ENCODE measurements at regions not wholly inside any gene's neighbourhood (a gene's known extent, or its start where the extent isn't known, plus 50 kb on each side); places are given as distances from the start of the nearest gene placed in this dataset.
"Not testable (repeated sequence)": the region's sequence is repeated elsewhere in the genome, so short reads cannot be mapped to it uniquely, and the experiment has no call there.

DNA sequence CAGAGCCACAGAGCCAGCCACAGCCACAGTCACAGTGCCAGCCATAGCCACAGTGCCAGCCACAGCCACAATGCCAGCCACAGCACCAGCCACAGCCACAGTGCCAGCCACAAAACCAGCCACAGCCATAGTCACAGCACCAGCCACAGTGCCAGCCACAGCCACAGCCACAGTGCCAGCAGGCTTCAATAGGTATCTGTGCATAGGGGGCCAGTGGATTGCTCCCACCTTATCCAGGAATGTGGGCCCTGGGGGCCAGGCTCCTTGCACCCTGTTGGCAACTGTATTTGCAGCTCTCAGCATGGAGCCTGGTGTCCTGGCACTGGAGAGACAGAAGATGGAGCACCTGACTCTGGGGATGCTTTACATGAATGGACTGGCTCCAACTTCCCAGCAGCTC, 111.7 kb upstream of the IRX2 start:
- H4K20me1 ChIP-seq (ENCODE audit: insufficient read depth, low read length, poor library complexity, severe bottlenecking), result no peaks in the 10 kb centered on the region
- no peak overlapping the region for H3K9ac ChIP-seq (ENCODE audit: low read depth, low read length, poor library complexity, severe bottlenecking)
- H3K27me3 ChIP-seq (ENCODE audit: insufficient read depth, low read length, poor library complexity, severe bottlenecking), result no peaks in the 10 kb centered on the region
- H3K79me2 ChIP-seq (ENCODE audit: insufficient read depth, low read length), result no peaks in the 10 kb centered on the region
- no peaks in the 10 kb centered on the region for H3F3A ChIP-seq (ENCODE audit: low read depth)
- H3K4me2 ChIP-seq (ENCODE audit: low read depth, low read length, poor library complexity, severe bottlenecking), result no peak overlapping the region
- peaks cover 4% of the 10 kb centered on the region; the same call in 1 of the 2 replicates for H3K9me3 ChIP-seq (ENCODE audit: insufficient read depth, low read depth, low read length)
- no peaks in the 10 kb centered on the region for H3K4me1 ChIP-seq (ENCODE audit: insufficient read depth, low read length, poor library complexity, severe bottlenecking)
- H2AFZ ChIP-seq (ENCODE audit: low read length), result no peak overlapping the region
- no peak for TF ChIP-seq EZH2phosphoT487 (IDR thresholded peaks at IDR 0.05; ENCODE audit: borderline replicate concordance)
- TF ChIP-seq, protein P1, sequence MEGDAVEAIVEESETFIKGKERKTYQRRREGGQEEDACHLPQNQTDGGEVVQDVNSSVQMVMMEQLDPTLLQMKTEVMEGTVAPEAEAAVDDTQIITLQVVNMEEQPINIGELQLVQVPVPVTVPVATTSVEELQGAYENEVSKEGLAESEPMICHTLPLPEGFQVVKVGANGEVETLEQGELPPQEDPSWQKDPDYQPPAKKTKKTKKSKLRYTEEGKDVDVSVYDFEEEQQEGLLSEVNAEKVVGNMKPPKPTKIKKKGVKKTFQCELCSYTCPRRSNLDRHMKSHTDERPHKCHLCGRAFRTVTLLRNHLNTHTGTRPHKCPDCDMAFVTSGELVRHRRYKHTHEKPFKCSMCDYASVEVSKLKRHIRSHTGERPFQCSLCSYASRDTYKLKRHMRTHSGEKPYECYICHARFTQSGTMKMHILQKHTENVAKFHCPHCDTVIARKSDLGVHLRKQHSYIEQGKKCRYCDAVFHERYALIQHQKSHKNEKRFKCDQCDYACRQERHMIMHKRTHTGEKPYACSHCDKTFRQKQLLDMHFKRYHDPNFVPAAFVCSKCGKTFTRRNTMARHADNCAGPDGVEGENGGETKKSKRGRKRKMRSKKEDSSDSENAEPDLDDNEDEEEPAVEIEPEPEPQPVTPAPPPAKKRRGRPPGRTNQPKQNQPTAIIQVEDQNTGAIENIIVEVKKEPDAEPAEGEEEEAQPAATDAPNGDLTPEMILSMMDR (conservative IDR thresholded peaks at IDR 0.05; ENCODE audit: low read length), result no peak
- no peak overlapping the region for H3K4me3 ChIP-seq (ENCODE audit: low read length, poor library complexity, severe bottlenecking)
- no peaks in the 10 kb centered on the region for H3K9me2 ChIP-seq (replicated peaks; ENCODE audit: low read depth, low read length)
- no peaks in the 10 kb centered on the region for H3K36me3 ChIP-seq (ENCODE audit: insufficient read depth, low read length)

DNA sequence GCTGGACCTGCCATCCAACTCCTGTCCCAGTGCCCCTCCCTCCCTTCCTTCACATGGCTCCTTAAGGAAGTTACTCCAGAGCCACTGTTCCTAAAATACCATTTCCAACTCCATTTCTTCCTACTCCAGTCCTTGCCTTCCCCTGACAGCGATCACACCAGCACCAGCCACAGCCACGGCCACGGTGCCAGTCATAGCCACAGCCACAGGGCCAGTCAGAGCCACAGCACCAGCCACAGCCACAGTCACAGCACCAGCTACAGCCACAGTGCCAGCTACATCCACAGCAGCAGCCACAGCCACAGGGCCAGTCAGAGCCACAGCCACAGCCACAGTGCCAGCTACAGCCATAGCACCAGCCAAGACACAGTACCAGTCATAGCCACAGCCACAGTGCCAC, 110.7 kb upstream of the IRX2 start:
- H3K4me3 ChIP-seq (ENCODE audit: low read length, poor library complexity, severe bottlenecking); H3K9me3 ChIP-seq (ENCODE audit: insufficient read depth, low read depth, low read length); H4K20me1 ChIP-seq (ENCODE audit: insufficient read depth, low read length, poor library complexity, severe bottlenecking); H3K4me1 ChIP-seq (ENCODE audit: insufficient read depth, low read length, poor library complexity, severe bottlenecking); H3K4me2 ChIP-seq (ENCODE audit: low read depth, low read length, poor library complexity, severe bottlenecking); H3K79me2 ChIP-seq (ENCODE audit: insufficient read depth, low read length); H3K36me3 ChIP-seq (ENCODE audit: insufficient read depth, low read length); H3K9me2 ChIP-seq (replicated peaks; ENCODE audit: low read depth, low read length); H2AFZ ChIP-seq (ENCODE audit: low read length); H3K27me3 ChIP-seq (ENCODE audit: insufficient read depth, low read length, poor library complexity, severe bottlenecking); H3K9ac ChIP-seq (ENCODE audit: low read depth, low read length, poor library complexity, severe bottlenecking); H3F3A ChIP-seq (ENCODE audit: low read depth): not testable (repeated sequence)

DNA sequence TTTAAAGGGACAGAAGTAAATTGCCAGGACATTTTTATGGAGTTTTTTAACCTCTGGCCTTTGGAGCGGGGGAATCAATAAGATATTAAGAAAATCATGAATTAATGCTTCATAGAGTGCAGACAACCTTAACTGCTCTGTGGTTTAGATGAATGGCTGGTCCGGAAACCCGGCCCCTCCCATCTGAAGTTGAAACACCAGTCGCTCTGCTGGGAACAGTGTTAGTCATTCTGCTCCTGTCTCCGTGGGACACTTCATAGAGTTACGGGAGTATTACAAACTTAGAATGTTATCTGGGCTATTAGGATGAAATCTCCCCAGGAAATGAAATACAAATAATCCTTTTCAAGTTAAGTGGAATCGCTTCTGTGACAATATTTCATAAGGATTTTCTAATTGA, 110.1 kb upstream of the IRX2 start:
- H4K20me1 ChIP-seq (ENCODE audit: insufficient read depth, low read length, poor library complexity, severe bottlenecking), result no peaks in the 10 kb centered on the region
- H2AFZ ChIP-seq (ENCODE audit: low read length), result no peak overlapping the region
- H3K27me3 ChIP-seq (ENCODE audit: insufficient read depth, low read length, poor library complexity, severe bottlenecking), result no peaks in the 10 kb centered on the region
- TF ChIP-seq EZH2phosphoT487 (IDR thresholded peaks at IDR 0.05; ENCODE audit: borderline replicate concordance), result no peak
- TF ChIP-seq, protein P1 (conservative IDR thresholded peaks at IDR 0.05; ENCODE audit: low read length), result no peak
- no peak overlapping the region for H3K4me2 ChIP-seq (ENCODE audit: low read depth, low read length, poor library complexity, severe bottlenecking)
- H3K79me2 ChIP-seq (ENCODE audit: insufficient read depth, low read length), result no peaks in the 10 kb centered on the region
- peaks cover 4% of the 10 kb centered on the region; the same call in 1 of the 2 replicates for H3K9me3 ChIP-seq (ENCODE audit: insufficient read depth, low read depth, low read length)
- no peaks in the 10 kb centered on the region for H3F3A ChIP-seq (ENCODE audit: low read depth)
- H3K9me2 ChIP-seq (replicated peaks; ENCODE audit: low read depth, low read length), result no peaks in the 10 kb centered on the region
- no peak overlapping the region for H3K4me3 ChIP-seq (ENCODE audit: low read length, poor library complexity, severe bottlenecking)
- H3K9ac ChIP-seq (ENCODE audit: low read depth, low read length, poor library complexity, severe bottlenecking), result no peak overlapping the region
- no peaks in the 10 kb centered on the region for H3K4me1 ChIP-seq (ENCODE audit: insufficient read depth, low read length, poor library complexity, severe bottlenecking)
- H3K36me3 ChIP-seq (ENCODE audit: insufficient read depth, low read length), result no peaks in the 10 kb centered on the region

DNA sequence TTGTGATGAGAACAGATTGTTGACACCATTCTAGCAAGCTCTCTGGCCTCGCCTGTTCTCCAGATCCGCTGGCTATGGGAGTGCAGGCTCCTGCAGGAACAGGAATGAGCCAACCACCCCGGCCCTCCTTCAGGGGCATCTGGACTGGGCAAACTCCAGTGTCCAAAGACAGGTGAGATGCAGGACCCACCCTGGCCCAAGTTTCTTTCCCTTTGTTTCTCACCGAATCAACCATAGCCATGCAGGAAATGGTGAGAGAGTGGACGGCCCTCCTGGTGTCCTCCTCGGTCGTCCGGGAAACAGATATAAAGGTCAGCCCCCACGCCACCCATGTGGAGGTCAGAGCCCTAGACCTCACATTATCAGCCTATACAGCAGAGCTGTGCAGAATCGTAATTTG, 108.6 kb upstream of the IRX2 start:
- Histone ChIP-seq H3K4me1 (ENCODE audit: insufficient read depth, low read length, poor library complexity, severe bottlenecking) (no peaks in the 10 kb centered on the region), H3K27me3 (ENCODE audit: insufficient read depth, low read length, poor library complexity, severe bottlenecking) (no peaks in the 10 kb centered on the region), H4K20me1 (ENCODE audit: insufficient read depth, low read length, poor library complexity, severe bottlenecking) (no peaks in the 10 kb centered on the region), H3K4me2 (ENCODE audit: low read depth, low read length, poor library complexity, severe bottlenecking) (no peak overlapping the region), H3K9me3 (ENCODE audit: insufficient read depth, low read depth, low read length) (peaks cover 4% of the 10 kb centered on the region; the same call in 1 of the 2 replicates), H3K79me2 (ENCODE audit: insufficient read depth, low read length) (no peaks in the 10 kb centered on the region), H3F3A (ENCODE audit: low read depth) (no peaks in the 10 kb centered on the region), H2AFZ (ENCODE audit: low read length) (no peak overlapping the region), H3K9ac (ENCODE audit: low read depth, low read length, poor library complexity, severe bottlenecking) (no peak overlapping the region), H3K9me2 (replicated peaks; ENCODE audit: low read depth, low read length) (no peaks in the 10 kb centered on the region), H3K4me3 (ENCODE audit: low read length, poor library complexity, severe bottlenecking) (no peak overlapping the region), H3K36me3 (ENCODE audit: insufficient read depth, low read length) (no peaks in the 10 kb centered on the region)
- TF ChIP-seq, protein P1 (conservative IDR thresholded peaks at IDR 0.05; ENCODE audit: low read length), result no peak

Data from Loucy (cell line).